GM12878 (cell line): ENCODE measurements at regions not wholly inside any gene's neighbourhood (a gene's known extent, or its start where the extent isn't known, plus 50 kb on each side); places are given as distances from the start of the nearest gene placed in this dataset.

ENCODE experiments used
- E4F1 ChIP-seq: fragments of 450-650 bp; IDR thresholded peaks from 2 replicates; pipeline ENCODE4 v1.6.1; 2018; ENCODE audit warnings: borderline replicate concordance, mild to moderate bottlenecking; ENCODE audit not compliant: partially characterized antibody
- POLR2A ChIP-seq: IDR thresholded peaks from 2 replicates; pipeline ENCODE4 v1.6.1; 2011; ENCODE audit warnings: low read depth, mild to moderate bottlenecking, low read length
- PRDM15 ChIP-seq: fragments of 450-650 bp; formaldehyde crosslinking; IDR thresholded peaks from 2 replicates; pipeline ENCODE4 v1.4.0; 2020; ENCODE audit warnings: mild to moderate bottlenecking, moderate library complexity
- RB1 ChIP-seq: fragments of 450-650 bp; formaldehyde crosslinking; IDR thresholded peaks from 2 replicates; pipeline ENCODE4 v1.6.1; 2017; ENCODE audit warnings: mild to moderate bottlenecking, borderline replicate concordance
- RUNX3 ChIP-seq: IDR thresholded peaks from 2 replicates; pipeline ENCODE4 v1.6.1; 2012; ENCODE audit warnings: low read length, inconsistent platforms
- TCF12 ChIP-seq: IDR thresholded peaks from 2 replicates; pipeline ENCODE4 v1.6.1; 2011; ENCODE audit warnings: low read depth, mild to moderate bottlenecking, low read length
- ZNF207 ChIP-seq: fragments of 450-650 bp; IDR thresholded peaks from 2 replicates; pipeline ENCODE4 v1.6.1; 2014; ENCODE audit warnings: antibody characterized with exemption, mild to moderate bottlenecking, borderline replicate concordance
- ZNF592 ChIP-seq: fragments of 450-650 bp; IDR thresholded peaks from 2 replicates; pipeline ENCODE4 v1.6.1; 2017; ENCODE audit warnings: mild to moderate bottlenecking, moderate library complexity

GRCh38 chr3:11718637-11719405, 75.1 kb upstream of the VGLL4 start (continued):
- TF ChIP-seq E4F1 (no peak), PRDM15 (no peak), POLR2A (peak; percentile 71), RUNX3 (peak; percentile 6; the same call in 1 of the 2 replicates), RB1 (no peak), TCF12 (no peak), ZNF207 (no peak), ZNF592 (no peak)
